Karpas-422 (cell line): ENCODE measurements at regions not wholly inside any gene's neighbourhood (a gene's known extent, or its start where the extent isn't known, plus 50 kb on each side); places are given as distances from the start of the nearest gene placed in this dataset.
A peak's percentile ranks its signal among the peaks of the same experiment; 100 is the strongest.
"Not testable (repeated sequence)": the region's sequence is repeated elsewhere in the genome, so short reads cannot be mapped to it uniquely, and the experiment has no call there.

ENCODE experiments used
- DNase-seq: peaks from one replicate; pipeline ENCODE4 v3.0.0-alpha.2; 2015
- H2AFZ ChIP-seq: fragments of 200-600 bp; sonication (generic); 2 replicates; pipeline ENCODE4 v1.6.1; 2014; ENCODE audit warnings: antibody characterized with exemption, low read length, mixed read lengths
- H3K27ac ChIP-seq: fragments of 200-600 bp; sonication (generic); 2 replicates; pipeline ENCODE4 v1.5.1; 2014; ENCODE audit warnings: mild to moderate bottlenecking, low read length, moderate library complexity
- H3K27me3 ChIP-seq: fragments of 200-600 bp; sonication (generic); 2 replicates; pipeline ENCODE4 v1.6.1; 2014; ENCODE audit warnings: low read length, mixed read lengths
- H3K36me3 ChIP-seq: fragments of 200-600 bp; sonication (generic); 2 replicates; pipeline ENCODE4 v1.6.1; 2014; ENCODE audit warnings: low read length, mixed read lengths; ENCODE audit not compliant: insufficient read depth
- H3K4me1 ChIP-seq: fragments of 200-600 bp; sonication (generic); 2 replicates; pipeline ENCODE4 v1.6.1; 2014; ENCODE audit warnings: mild to moderate bottlenecking, low read length, mixed read lengths
- H3K4me2 ChIP-seq: fragments of 200-600 bp; sonication (generic); 2 replicates; pipeline ENCODE4 v1.6.1; 2014; ENCODE audit warnings: low read length, low read depth, mild to moderate bottlenecking; ENCODE audit not compliant: poor library complexity, severe bottlenecking
- H3K4me3 ChIP-seq: fragments of 200-600 bp; sonication (generic); 2 replicates; pipeline ENCODE4 v1.5.1; 2014; ENCODE audit warnings: mild to moderate bottlenecking, antibody characterized with exemption, low read length, mixed read lengths
- H3K79me2 ChIP-seq: fragments of 200-600 bp; sonication (generic); 2 replicates; pipeline ENCODE4 v1.6.1; 2014; ENCODE audit warnings: mild to moderate bottlenecking, low read length, mixed read lengths
- H3K9ac ChIP-seq: fragments of 200-600 bp; sonication (generic); 2 replicates; pipeline ENCODE4 v1.6.0; 2014; ENCODE audit warnings: low read length
- H3K9me2 ChIP-seq: fragments of 200-600 bp; sonication (generic), shearing (Covaris generic); replicated peaks from 2 replicates; pipeline ENCODE4 v1.6.0; 2014; ENCODE audit warnings: mild to moderate bottlenecking, low read length, moderate library complexity; ENCODE audit not compliant: insufficient read depth
- H3K9me3 ChIP-seq: fragments of 300-700, 200-600 bp; sonication (generic); 2 replicates; pipeline ENCODE4 v1.6.1; 2014; ENCODE audit warnings: low read length, mixed read lengths
- H4K20me1 ChIP-seq: fragments of 200-600 bp; sonication (generic); 2 replicates; pipeline ENCODE4 v1.6.1; 2014; ENCODE audit warnings: mild to moderate bottlenecking, antibody characterized with exemption, low read length, low read depth; ENCODE audit not compliant: insufficient read depth

DNA sequence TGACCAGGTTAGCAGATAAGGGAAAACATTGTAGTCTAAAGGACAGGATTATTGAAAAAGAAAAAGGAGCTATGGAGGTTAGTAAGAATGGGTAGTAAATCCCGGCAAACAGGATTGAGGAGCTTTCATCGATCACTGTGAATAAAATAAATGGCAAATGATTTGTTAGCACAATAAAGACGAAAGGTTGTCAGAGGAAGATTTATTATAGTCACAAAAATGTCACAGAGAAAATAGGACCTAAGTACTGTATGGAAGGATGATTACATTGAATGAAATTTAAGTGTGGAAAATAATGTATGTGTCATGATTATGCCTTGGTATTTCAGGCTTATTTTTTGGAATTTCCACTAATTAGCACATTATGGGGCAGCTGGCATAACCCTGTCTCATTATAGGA lies 519.2 kb upstream of the SLITRK6 start:
- Histone ChIP-seq H3K27me3 (no peaks in the 10 kb centered on the region), H3K9me3 (no peaks in the 10 kb centered on the region), H3K27ac (no peak overlapping the region), H3K4me2 (no peak overlapping the region), H3K9ac (no peak overlapping the region), H2AFZ (no peak overlapping the region), H3K36me3 (no peaks in the 10 kb centered on the region), H4K20me1 (no peaks in the 10 kb centered on the region), H3K9me2 (no peaks in the 10 kb centered on the region), H3K79me2 (no peaks in the 10 kb centered on the region), H3K4me3 (no peak overlapping the region), H3K4me1 (no peaks in the 10 kb centered on the region)
- DNase-seq: no peak

DNA sequence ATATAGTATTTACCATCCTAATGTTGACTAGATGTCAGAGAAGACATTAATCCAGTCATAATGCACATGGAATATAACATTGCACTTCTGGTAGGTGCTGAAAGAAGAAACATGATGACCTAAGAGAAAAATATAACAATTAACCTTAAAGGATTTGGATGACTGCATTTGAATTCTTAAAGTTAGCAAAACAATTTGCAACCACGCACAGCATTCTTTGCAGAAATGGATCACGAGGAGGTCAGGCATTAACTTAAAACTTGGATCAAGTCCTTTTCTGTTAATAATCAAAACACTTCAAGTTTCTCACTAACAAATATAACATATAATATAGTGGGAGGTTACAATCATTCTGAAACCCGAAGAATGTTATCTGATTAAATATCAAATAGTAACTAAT lies 525.0 kb upstream of the SLITRK6 start:
- no peaks in the 10 kb centered on the region for H4K20me1 ChIP-seq
- no peaks in the 10 kb centered on the region for H3K27me3 ChIP-seq
- H2AFZ ChIP-seq: peak overlapping the region; percentile 67; the same call in 1 of the 2 replicates
- no peak overlapping the region for H3K9ac ChIP-seq
- no peak overlapping the region for H3K4me3 ChIP-seq
- no peaks in the 10 kb centered on the region for H3K36me3 ChIP-seq
- H3K9me2 ChIP-seq: no peaks in the 10 kb centered on the region
- no peak for DNase-seq
- no peaks in the 10 kb centered on the region for H3K9me3 ChIP-seq
- H3K4me1 ChIP-seq: no peaks in the 10 kb centered on the region; the same call in 1 of the 2 replicates
- no peak overlapping the region for H3K27ac ChIP-seq
- no peak overlapping the region for H3K4me2 ChIP-seq
- H3K79me2 ChIP-seq: no peaks in the 10 kb centered on the region

DNA sequence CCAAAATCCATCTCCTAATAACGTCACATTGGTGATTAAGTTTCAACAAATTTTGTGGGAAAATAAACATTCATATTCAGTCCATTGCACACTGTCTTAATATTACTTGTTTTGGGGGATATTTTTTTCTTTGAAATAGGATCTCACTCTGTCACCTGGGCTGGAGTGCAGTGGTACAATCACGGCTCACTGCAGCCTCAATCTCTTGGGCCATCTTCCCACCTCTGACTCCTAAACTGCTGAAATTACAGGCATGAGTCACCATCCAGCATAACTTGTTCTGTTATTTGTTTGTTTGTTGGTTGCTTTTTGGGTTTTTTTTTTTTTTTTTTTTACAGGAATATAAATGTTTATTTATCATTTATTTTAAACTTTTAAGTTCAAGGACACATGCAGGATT lies 556.1 kb upstream of the SLITRK6 start:
- Histone ChIP-seq H3K4me3 (no peak overlapping the region), H3K9me3 (no peaks in the 10 kb centered on the region), H3K9ac (no peak overlapping the region), H2AFZ (no peak overlapping the region; the same call in 1 of the 2 replicates), H4K20me1 (no peaks in the 10 kb centered on the region), H3K4me2 (no peak overlapping the region), H3K4me1 (no peaks in the 10 kb centered on the region), H3K27me3 (no peaks in the 10 kb centered on the region), H3K79me2 (no peaks in the 10 kb centered on the region), H3K36me3 (no peaks in the 10 kb centered on the region), H3K27ac (no peak overlapping the region), H3K9me2 (no peaks in the 10 kb centered on the region)
- no peak for DNase-seq

DNA sequence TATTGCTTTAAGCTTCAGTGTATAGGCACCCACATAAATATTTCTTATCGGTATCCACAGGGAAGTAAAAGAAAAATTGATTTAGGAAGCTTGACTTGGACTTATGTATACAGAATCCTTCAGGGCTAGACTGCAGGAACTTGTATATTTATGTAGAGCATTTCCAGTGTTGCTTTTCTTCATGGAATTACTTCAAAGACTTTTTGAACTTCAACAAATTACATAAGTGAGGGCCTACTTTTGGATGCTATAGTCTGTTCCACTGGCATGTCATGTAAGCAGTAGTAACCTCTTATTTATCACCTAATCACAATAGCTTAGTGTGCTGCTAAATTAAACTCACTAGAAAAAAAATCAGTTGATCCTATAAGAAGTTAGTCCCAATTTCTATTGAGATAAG lies 557.9 kb upstream of the SLITRK6 start:
- Histone ChIP-seq H3K4me2 (no peak overlapping the region), H3K27me3 (no peaks in the 10 kb centered on the region), H3K4me3 (no peak overlapping the region), H4K20me1 (no peaks in the 10 kb centered on the region), H3K27ac (no peak overlapping the region), H3K9me2 (no peaks in the 10 kb centered on the region), H3K9ac (no peak overlapping the region), H3K36me3 (no peaks in the 10 kb centered on the region), H3K79me2 (no peaks in the 10 kb centered on the region), H2AFZ (no peak overlapping the region), H3K9me3 (no peaks in the 10 kb centered on the region), H3K4me1 (no peaks in the 10 kb centered on the region)
- DNase-seq: no peak

DNA sequence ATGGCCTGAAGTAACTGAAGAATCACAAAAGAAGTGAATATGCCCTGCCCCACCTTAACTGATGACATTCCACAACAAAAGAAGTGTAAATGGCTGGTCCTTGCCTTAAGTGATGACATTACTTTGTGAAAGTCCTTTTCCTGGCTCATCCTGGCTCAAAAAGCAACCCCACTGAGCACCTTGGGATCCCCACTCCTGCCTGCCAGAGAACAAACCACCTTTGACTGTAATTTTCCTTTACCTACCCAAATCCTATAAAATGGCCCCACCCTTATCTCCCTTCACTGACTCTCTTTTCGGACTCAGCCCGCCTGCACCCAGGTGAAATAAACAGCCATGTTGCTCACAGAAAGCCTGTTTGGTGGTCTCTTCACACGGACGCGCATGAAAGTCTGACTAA lies 564.5 kb upstream of the SLITRK6 start:
- H3K9ac ChIP-seq, H3K36me3 ChIP-seq, H3K4me3 ChIP-seq, H3K27me3 ChIP-seq, H2AFZ ChIP-seq, H4K20me1 ChIP-seq, H3K9me3 ChIP-seq, H3K4me2 ChIP-seq, DNase-seq, H3K4me1 ChIP-seq, H3K9me2 ChIP-seq, H3K79me2 ChIP-seq, H3K27ac ChIP-seq: not testable (repeated sequence)

DNA sequence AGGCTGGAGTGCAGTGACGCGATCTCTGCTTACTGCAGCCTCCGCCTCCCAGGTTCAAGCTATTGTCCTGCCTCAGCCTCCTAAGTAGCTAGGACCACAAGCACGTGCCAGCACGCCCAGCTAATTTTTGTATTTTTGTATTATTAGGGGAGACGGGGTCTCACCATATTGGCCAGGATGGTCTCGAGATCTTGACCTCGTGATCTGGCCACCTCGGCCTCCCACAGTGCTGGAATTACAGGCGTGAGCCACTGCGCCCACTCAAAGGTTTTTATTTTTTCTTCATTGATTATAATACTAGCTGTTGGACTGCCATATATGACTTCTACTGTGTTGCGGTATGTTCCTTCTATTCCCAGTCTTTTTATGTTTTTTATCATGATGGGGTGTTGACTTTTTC lies 569.7 kb upstream of the SLITRK6 start:
- Histone ChIP-seq H3K4me3 (no peak overlapping the region), H3K79me2 (no peaks in the 10 kb centered on the region), H3K4me1 (no peaks in the 10 kb centered on the region), H3K36me3 (no peaks in the 10 kb centered on the region), H3K27ac (no peak overlapping the region), H4K20me1 (no peaks in the 10 kb centered on the region), H3K9ac (no peak overlapping the region), H2AFZ (no peak overlapping the region), H3K4me2 (no peak overlapping the region), H3K9me2 (no peaks in the 10 kb centered on the region), H3K27me3 (no peaks in the 10 kb centered on the region), H3K9me3 (no peaks in the 10 kb centered on the region)
- no peak for DNase-seq

DNA sequence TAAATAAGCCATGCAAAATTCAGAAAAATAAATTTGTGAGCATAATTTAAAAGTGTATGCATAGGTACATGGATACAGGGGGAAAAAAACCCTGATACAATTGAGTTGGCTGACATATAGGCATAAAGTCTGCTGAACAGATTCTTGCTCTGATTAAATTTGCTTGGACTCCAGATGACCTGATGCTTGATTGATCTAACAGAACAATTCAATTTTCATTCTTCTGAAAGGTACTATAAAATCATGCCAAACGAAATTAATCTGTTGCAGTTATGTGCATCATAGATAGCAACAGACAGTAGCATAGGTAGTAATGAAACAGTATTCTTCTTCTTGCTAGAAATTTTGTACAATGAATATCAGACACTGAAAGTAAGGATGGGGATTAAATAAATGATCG lies 578.2 kb upstream of the SLITRK6 start:
- no peak for DNase-seq
- no peaks in the 10 kb centered on the region for H3K79me2 ChIP-seq
- no peaks in the 10 kb centered on the region for H3K27me3 ChIP-seq
- no peaks in the 10 kb centered on the region for H3K36me3 ChIP-seq
- no peak overlapping the region for H3K4me2 ChIP-seq
- no peak overlapping the region for H3K27ac ChIP-seq
- no peaks in the 10 kb centered on the region for H4K20me1 ChIP-seq
- H2AFZ ChIP-seq: peak overlapping the region; percentile 7; the same call in 1 of the 2 replicates
- no peaks in the 10 kb centered on the region for H3K4me1 ChIP-seq
- no peaks in the 10 kb centered on the region for H3K9me2 ChIP-seq
- no peak overlapping the region for H3K4me3 ChIP-seq
- H3K9me3 ChIP-seq: no peaks in the 10 kb centered on the region
- no peak overlapping the region for H3K9ac ChIP-seq

DNA sequence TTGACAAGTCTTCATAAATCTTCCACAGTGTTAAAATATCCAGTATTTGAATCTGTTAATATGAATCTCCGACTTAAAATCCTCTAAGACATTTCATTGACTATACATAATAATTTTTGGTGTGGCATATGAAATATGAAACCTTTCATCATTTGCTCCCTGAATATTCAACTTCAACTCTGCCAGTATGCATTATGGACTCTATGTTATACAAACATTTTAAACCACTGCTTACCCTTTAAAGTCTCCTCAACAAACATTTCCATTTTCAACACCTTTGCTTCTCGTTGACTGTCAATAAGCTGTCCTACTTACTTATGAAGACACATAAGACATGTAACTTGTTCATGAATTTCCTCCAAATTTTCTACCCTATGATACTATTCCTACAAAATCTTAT lies 579.4 kb upstream of the SLITRK6 start:
- no peaks in the 10 kb centered on the region for H3K27me3 ChIP-seq
- no peaks in the 10 kb centered on the region; the same call in 1 of the 2 replicates for H3K4me1 ChIP-seq
- no peak for DNase-seq
- no peaks in the 10 kb centered on the region for H3K36me3 ChIP-seq
- H3K27ac ChIP-seq: no peak overlapping the region
- H3K4me3 ChIP-seq: no peak overlapping the region
- H3K9ac ChIP-seq: no peak overlapping the region
- peak overlapping the region; percentile 24 for H2AFZ ChIP-seq
- H3K79me2 ChIP-seq: no peaks in the 10 kb centered on the region
- no peak overlapping the region for H3K4me2 ChIP-seq
- no peaks in the 10 kb centered on the region for H4K20me1 ChIP-seq
- no peaks in the 10 kb centered on the region for H3K9me3 ChIP-seq
- H3K9me2 ChIP-seq: no peaks in the 10 kb centered on the region

DNA sequence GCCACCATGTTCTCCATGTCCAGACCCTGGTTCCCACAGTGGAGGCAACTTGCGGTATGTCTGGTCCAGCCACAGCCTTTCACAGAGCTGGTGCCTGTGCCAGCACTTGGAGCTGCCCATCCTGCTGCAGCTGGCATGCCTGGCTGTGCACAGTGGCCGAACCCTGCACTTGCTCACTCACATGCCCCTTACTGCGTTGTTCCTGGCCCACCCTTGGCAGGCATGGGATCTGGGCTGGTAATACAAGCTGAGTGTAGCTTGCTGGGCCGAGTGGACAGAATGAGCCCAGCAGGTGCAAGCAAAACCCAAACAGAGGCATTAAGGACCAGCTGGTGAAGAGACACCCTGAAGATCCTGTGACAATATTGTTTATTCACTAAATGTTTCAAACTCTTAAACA lies 583.9 kb upstream of the SLITRK6 start:
- H3K9me2 ChIP-seq: no peaks in the 10 kb centered on the region
- H3K9me3 ChIP-seq: no peaks in the 10 kb centered on the region
- no peak overlapping the region for H3K27ac ChIP-seq
- no peaks in the 10 kb centered on the region for H3K79me2 ChIP-seq
- no peaks in the 10 kb centered on the region; the same call in 1 of the 2 replicates for H3K4me1 ChIP-seq
- peak overlapping the region; percentile 93 for H2AFZ ChIP-seq
- H3K4me3 ChIP-seq: no peak overlapping the region
- DNase-seq: no peak
- no peak overlapping the region for H3K9ac ChIP-seq
- H3K4me2 ChIP-seq: no peak overlapping the region
- no peaks in the 10 kb centered on the region for H3K36me3 ChIP-seq
- H4K20me1 ChIP-seq: no peaks in the 10 kb centered on the region
- no peaks in the 10 kb centered on the region for H3K27me3 ChIP-seq
